ENCODE measurements at regions not wholly inside any gene's neighbourhood (a gene's known extent, or its start where the extent isn't known, plus 50 kb on each side); places are given as distances from the start of the nearest gene placed in this dataset.

DNA sequence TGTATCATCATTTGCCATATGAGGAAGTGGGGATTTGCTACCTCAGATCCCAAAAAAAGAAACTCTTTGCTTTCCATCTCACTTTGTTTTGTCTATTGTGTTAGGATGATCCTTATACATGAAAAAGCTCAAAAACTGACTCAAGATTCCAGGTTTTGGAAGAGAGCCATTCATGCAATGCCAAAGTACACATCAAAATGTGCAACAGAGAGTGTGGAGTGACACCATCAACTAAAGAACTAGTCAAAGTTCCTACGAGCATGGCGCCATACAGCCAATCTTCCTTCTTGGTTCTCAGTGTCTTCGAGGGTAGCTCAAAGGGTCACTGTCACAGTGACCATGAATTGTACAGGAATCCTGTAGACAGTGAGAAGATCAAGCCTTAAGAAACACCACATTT, 255.8 kb upstream of the SASH1 start:
- no peak for DNase-seq (ENCODE audit: low read depth, low spot score)

DNA sequence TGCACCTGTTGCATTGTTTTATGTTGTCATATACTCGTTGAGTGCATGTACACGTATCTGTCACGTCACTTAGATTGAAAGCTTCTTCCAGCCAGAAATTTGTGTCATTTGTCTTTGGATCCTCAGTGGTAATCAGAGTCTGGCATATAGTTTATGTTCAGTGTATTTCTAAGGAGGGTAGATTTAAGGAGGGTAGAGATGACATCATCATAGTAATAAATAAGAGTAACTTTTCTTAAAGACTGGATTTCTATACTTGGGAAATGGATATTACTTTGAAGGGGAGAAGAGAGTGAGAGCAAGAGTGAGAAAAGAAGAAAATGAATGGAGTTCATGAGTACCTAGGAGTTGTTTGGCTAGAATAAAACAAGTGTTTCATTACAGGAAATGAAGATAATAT, 255.0 kb upstream of the SASH1 start:
- DNase-seq (ENCODE audit: low read depth, low spot score): no peak

DNA sequence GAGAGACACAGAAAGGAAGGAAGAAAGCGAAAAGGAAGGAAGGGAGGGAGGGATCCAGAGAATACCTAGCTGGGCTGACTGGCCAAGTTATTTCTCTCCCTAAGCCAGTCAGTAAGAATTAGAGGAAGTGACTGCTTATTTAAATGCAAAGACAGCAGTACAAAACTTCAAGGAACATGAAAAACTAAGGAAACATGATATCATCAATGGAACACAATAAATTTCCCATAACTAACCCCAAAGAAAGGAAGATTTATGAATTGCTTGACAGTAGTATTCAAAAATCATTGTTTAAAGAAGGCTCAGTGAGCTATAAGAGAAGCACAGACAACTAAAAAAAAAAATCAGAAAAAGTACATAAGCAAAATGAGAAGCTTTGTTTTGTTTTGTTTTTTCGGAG, 252.3 kb upstream of the SASH1 start:
- DNase-seq (ENCODE audit: low read depth, low spot score): no peak

DNA sequence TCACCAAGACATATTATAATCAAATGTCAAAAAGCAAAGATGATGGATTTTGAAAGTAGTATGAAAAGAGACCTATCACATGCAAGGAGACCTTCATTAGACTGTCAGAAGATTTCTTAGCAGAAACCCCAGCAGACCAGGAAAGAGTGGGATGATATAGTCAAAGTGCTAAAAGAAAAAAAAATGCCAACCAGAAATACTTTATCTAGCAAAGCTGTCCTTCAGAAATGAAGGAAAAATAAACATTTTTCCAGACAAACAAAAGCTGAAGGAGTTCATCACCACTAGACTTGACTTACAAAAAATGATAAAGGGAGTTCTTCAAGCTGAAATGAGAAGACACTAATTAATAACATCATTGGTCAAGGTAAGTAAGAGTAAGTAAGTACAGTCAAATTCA, 251.2 kb upstream of the SASH1 start:
- no peak for DNase-seq (ENCODE audit: low read depth, low spot score)

DNA sequence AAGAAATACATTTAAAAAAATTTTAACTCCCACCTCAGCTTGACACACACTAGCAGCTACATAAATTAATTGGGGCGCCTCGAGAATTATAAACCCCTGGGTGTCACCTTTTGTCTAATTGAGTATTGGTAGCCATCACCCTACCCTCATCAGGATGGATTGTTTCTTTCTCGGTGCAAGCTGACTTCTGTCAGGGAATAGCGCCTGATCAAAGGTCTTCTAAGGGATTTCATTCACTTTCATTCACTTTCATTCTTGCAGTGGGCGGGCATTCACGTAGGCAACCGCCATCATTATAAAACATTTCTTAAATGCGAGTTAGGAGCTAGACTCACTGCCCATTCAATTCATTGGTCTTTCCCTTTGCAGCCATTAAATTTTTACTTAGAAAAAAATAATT, 239.2 kb upstream of the SASH1 start:
- no peak for DNase-seq (ENCODE audit: low read depth, low spot score)

DNA sequence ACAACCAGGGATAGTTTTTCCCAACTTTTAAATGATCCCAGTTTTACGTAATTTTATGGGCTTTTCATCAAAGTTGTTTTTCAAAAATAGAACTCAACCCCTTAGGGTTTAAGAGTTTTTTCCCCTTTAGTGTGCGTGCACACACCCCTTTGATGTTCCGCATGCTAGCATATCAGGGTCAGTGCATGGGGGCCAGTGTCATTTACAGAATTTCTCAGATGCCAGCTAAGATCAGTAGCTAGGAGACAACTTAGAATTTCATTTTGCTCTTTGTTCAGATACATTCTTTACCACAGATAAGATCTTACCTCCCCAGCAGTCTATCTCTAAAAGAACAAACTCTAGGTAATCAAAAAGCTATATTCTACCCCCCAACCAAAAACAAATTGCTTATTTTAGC, 238.5 kb upstream of the SASH1 start:
- no peak for DNase-seq (ENCODE audit: low read depth, low spot score)

DNA sequence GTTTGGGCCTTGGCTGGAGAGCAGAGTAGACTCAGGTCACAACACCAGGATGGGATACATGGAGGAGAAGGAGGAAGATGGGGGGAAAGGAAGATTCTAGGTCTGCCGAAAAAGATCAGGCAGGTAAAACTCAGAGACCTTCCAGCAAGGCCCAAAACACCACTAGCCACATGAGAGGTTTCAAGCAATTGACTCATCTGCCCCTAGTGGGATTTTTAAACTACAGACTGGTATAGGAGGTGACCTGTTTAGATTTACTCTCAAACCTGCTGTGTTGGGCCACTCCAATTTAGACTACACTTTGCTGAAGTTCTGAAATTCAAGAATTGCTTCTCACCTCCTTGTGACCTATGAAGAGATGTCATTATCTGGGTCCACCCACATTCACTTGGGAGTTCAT, 236.9 kb upstream of the SASH1 start:
- DNase-seq (ENCODE audit: low read depth, low spot score): no peak

DNA sequence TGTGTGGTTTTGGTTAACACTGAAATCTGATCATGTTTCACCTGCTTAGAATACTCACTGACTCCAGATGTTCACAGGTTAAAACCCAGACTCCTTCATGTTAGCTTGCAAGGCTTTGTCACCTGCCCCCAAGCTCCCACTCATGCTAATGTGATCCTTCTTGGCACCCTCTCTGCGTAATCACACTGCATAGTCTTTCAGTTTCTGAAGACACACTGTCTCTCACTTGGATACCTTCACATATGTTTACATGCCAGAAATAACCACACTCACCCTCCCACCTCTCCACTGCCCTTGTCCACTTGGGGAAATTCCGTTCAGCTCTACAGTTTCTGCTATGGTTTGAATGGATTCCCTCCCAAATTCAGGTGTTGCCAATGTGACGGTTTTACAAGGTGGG, 234.7 kb upstream of the SASH1 start:
- DNase-seq (ENCODE audit: low read depth, low spot score): no peak

DNA sequence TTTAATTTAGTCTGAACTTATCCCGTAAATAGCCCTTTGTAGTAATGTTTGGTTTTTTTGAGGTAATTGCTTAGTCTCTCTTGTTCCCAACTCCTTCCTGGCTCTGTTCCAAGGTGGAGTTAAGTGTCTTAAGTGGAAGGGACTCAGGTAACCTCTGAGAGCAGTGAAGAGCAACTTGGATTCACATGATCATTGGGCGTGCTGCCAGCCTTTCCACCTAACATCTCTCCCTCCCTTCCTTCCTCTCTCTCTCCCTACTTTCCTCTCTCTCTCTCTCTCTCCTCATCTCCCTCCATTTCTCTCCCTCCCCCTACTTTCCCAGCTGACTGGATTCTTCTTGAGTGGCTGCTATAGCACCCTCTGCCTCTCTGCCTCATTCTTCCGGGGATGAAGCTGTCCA, 232.9 kb upstream of the SASH1 start:
- DNase-seq (ENCODE audit: low read depth, low spot score): no peak

DNA sequence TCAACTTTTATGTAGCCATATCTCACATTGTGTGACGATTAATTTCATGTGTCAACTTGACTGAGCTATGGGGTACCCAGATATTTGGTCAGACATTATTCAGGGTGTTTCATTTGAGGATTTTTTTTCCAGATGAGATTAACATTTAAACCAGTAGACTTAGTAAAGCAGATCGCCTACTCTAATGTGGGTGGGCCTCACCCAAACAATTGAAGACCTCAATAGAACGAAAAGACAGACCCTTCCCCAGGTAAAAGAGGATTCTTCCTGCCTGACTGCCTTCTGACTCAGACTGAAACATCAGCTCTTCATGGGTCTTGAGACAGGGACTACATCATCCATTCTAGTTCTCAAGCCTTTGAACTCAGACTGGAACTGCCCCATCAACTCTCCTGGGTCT, 231.7 kb upstream of the SASH1 start:
- DNase-seq (ENCODE audit: low read depth, low spot score): no peak

DNA sequence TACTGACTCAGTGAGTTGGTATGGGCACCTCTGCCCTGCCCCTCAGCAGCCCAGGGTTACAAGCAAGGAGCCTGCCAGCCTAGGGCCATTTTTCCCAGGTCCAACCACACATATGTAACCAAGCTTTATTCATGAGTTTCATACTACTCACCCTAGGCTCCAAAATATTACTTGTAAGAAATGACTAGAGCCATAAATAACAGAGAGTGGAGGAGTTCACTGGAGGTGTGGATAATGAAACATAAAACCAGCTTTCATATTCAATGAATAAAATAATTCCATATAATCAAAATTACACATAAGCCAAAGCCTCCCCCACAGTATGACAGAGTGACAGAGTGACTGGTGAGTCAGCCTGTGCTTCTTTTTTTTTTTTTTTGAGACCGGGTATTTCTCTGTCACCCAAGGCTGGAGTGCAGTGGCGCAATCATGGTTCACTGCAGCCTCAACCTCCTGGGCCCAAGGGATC, 229.8 kb upstream of the SASH1 start:
- no peak for DNase-seq (ENCODE audit: low read depth, low spot score)

DNA sequence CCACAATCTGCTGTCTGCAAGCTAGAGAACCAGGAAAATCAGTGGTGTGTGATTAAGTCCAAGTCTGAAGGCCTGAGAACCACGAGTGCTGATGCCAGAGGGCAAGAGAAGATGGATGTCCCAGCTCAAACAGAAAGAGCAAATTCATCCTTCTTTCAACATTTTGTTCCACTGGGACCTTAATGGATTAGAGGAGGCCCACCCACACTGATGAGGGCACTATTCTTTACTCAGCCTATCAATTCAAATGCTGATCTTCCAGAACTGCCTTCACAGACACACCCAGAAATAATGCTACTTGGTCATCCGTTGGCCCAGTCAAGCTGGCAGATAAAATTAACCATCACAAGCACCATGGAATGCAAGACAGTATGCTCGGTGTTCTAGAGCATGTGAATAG, 226.6 kb upstream of the SASH1 start:
- DNase-seq (ENCODE audit: low read depth, low spot score): no peak

DNA sequence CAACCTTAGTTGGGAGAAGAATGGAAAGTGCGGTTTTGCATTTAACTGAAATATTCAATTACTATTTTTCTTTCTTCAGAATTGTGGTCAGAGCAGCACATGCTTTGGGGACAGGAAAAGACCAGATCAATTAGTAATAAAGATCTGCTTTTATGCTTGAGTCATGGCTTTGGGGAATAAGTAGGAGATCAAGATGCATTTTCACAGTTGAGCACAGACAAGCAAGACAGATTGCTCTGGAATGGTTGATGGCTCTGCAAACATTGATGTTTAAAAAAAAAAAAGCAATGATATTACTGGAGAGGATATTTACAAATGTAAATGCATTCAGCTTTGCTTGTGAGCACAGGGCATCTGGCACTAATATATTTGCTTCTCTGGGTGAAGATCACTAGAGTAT, 224.4 kb upstream of the SASH1 start:
- DNase-seq (ENCODE audit: low read depth, low spot score): no peak

DNA sequence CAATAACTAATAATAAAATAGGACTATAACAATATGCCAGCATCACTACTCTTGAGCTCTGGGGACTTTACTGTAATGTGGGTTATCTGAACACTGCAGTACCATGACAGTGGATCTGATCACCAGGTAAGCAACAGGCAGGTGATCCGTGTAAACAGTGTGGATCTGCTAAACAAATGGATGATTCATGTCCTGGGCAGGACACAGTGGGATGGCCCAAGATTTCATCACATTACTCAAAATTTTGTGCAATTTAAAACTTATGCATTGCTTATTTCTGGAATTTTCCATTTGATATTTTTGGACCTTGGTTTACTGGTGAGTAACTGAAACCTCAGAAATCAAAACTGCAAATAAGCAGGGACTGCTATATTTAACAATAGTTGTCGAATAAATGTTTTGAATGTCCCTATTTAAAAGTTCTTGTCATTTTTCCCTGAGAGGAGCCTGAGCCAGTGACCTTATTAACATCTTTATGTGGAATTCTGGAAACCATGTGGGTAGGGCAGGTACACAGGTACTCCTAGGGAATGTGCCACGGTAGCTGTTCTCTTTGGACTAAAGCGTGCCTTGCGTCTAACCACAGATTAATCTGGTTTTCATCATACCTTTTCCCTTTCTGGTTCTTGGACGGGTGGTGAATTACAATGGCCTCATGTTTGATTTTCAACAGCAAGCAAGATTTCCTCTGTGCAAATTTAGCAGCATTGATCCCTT, 214.5 kb upstream of the SASH1 start:
- no peak for DNase-seq (ENCODE audit: low read depth, low spot score)

DNA sequence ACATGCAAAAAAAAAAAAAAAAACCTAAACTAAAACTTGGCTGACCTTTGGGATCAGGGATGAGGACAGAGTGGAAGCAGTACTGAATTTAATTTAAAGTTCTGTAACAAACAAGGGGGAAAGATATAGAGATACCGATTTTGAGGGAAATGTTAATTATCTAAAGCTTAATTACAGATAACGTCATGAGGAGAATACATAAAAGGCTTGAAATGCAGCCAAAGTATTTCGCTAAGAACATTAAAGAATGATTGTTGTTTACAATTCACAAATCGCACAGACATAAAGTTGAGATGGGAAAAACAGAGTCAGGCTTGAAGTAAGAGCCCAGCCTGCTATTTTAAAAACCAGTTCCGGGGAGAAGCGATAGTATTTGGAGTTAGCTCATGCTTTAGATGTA, 208.0 kb upstream of the SASH1 start:
- DNase-seq (ENCODE audit: low read depth, low spot score): no peak

DNA sequence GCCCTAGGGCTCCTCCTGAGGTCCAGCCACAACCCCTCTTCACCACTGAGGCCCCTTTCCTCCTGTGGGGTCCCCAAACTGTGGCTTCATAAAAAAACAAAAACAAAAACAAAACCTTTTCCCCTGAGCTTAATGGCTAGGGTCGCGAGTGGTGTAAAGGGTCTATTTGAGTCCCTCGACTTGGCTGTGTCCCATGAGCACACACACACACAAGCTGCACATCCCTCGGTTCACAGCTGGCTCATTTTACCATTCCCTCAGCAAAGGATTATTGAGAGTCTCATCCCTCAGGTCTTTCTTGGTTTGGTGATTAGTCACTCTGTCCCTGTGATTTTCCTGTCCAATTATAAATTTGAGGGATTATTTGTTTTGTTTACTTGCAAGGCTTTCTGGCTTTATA, 206.1 kb upstream of the SASH1 start:
- no peak for DNase-seq (ENCODE audit: low read depth, low spot score)

DNA sequence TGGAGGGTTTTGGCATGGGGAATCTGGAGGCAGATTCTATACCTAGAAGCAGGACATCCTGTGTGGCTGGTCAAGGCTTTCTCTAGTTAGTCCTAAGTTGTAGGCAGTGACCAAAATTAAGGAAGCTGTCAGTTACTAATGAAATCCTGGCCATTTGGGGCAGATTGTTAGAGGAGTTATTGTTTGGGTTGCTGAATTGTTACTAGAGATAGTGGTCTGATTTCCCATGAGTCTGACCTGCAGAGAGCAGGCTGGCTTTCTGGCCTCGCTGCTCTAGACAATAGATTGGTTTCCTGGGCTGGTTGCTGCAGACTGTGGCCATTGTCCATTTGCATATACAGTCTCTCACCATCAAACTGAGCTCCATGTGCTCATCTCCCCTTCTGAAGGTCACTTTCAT, 205.0 kb upstream of the SASH1 start:
- DNase-seq (ENCODE audit: low read depth, low spot score): no peak

DNA sequence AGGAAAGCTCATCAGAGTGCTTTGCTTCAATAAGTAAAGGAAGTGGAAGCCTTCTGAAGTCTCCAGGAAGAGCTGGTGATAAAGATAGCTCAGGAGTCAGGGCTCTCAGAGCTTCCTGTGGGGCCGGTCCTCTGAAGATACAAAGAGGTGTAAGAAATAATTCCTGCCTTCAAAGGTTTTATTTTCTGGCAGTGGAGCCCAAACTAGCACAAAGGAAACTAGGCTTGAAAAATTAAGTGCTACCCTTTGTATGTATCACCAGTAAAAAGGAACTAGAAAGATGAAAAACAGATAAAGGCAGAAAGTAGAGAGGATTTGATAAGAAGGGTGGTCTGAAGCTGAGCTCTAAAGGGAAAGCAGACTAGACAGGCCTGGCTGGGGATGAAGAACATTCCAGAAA, 204.1 kb upstream of the SASH1 start:
- DNase-seq (ENCODE audit: low read depth, low spot score): no peak

DNA sequence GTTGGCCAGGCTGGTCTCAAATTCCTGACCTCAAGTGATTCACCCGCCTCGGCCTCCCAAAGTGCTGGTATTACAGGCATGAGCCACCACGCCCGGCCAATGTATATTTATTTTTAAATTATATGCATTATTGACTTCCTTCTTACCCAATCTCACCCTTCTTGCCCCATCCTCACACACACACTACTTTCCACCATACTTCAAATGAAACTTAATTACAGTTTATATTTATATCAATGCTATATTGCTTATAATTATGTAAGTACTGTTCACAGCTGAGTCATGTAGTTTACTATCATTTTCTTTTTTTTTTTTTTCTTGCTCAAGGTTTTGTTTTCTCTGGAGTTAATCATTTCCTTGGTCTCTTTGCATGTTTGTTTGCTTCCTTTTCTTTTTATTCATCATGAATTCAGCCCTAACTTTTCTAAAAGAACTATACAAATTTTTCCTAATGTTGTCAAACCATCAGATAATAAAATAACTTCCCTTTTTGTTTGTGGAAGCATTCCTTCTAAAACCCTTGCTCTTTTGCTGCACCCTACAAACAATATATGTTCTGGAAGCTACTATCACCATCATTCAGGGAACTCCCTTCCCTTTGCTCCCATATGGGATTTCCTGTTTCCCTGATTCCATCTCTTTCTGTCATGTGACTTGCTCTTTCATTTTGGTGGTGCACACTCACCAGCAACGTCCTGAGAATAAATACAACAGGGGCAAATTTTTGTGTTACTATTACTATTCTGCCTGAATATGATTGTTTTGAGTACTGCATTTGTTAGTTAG, 201.7 kb upstream of the SASH1 start:
- DNase-seq (ENCODE audit: low read depth, low spot score): no peak

DNA sequence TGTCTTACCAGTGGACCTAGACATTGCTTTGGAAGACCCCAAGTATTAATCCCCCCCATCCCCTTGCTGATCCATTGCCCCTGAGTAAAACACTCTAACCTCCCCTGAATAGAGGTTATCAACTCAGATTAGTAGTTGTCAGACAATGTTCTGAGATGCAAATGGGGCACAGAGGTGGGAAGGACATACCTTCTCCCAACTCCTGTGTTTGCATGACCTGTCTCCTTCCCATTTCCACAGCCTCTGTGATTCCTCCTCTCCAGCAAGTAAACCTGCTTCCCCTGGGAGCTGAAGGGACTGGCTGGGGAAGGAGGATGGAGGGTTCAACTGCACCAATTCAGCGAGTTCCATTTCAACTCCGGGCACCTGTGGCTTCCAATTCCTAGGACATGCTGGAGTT, 199.8 kb upstream of the SASH1 start:
- DNase-seq (ENCODE audit: low read depth, low spot score): no peak

DNA sequence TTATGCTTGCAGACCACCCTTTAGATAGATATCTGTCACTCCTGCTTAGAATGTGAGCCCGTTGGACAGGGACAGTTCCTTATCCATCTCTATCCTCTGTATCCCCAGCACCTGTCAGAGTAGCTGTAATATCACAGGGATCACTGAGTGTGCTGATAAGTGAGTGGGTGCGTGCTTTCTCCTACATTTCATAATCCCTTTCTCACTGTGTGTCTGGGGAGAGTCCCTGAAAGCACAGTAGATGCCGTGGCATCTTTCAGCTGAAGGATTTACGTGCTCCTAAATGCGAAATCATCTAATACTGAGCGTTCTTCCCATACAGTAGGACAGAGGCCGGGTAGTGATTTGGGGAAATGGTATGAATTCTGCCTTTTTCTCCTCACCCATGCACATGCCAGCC, 198.9 kb upstream of the SASH1 start:
- DNase-seq (ENCODE audit: low read depth, low spot score): no peak

DNA sequence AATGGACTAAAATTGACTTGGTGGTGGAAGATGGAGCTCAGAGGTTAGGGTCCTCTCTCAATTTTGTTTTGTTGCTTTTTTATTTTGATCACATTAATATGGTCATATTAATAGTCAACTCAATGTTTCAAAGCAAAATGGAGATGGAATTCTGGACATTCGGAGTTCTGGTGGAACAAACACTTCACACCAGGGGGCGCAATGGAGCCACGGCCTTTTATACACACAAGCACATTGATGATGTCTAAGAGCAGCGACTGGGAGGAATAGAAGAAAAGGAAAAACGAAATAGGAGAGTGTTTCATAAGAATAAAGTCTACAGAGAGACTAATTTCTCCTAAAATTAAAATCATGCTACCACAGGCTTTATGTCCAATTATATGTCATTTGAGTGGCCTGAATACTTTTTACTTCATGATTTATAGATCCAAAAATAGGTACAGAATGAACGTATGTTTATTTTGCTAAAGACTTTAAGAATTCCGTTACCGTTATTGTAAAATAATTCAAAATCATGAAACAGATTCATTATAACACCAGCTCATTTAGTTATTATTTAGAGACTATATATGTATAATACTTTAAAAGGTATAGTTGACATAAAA, 197.6 kb upstream of the SASH1 start:
- no peak for DNase-seq (ENCODE audit: low read depth, low spot score)
